HCEC 1CT (cell line): ENCODE measurements at regions not wholly inside any gene's neighbourhood (a gene's known extent, or its start where the extent isn't known, plus 50 kb on each side); places are given as distances from the start of the nearest gene placed in this dataset.
"Not testable (repeated sequence)": the region's sequence is repeated elsewhere in the genome, so short reads cannot be mapped to it uniquely, and the experiment has no call there.

Experiments
- DNase-seq: peaks from one replicate; pipeline ENCODE4 v3.0.0-alpha.2; 2017

DNA sequence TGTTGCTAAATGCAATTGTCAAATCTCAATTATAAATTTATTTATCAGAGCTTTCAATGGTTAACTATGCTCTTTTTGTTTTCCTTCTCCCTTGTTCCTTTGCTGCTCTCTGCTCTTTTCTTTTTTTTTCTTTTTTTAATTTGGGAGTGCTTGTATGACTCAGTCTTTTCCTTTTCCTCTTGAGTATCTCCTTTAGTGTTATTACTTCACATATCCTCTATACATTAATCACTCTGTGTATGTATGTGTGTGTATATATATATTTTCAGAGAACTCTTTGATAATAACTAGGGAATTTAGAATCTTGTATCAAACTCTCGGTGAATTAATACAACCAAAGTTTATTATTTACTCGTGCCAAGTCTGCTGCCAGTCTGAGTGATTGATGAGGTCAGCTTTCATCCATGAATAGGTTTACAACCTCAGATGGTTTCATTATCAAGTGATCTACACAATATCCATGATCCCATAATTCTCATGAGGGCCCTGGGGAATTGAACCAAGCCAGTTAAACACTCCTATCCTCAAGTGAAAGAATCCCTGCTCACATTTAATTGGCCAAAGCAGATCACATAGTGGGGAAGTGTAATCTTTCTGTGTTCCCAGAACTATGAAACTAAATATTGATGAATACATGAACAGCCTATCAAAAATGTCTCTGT, 743.4 kb upstream of the CNTN5 start:
- no peak for DNase-seq

DNA sequence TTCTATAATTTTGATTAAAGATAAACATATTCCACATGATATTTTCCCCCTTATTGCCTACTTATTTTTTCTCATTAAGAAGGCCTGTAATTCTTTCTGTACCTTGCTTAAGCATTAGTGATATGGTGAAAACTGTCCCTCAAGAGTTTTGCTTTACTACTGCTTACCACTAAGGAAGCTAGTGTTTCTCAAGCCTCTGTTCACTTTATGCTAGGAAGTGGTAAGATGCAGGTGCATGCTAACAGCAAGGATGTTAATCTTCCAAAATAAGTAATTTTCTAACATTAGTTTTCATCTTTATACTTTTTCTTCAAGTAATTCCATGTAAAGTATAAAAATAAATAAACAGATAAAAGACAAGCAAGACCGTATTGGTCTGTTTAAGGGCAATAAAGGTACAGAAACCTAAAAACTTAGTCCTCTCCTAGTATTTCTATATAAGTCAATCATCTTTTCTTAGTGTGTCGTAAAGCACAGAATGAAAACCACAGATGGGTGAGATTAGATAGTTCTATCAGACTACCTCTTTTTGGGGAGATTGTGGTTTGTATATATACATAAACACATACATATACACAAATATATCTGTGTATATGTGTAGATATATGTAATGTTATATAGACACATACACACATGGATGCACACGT, 731.0 kb upstream of the CNTN5 start:
- no peak for DNase-seq

DNA sequence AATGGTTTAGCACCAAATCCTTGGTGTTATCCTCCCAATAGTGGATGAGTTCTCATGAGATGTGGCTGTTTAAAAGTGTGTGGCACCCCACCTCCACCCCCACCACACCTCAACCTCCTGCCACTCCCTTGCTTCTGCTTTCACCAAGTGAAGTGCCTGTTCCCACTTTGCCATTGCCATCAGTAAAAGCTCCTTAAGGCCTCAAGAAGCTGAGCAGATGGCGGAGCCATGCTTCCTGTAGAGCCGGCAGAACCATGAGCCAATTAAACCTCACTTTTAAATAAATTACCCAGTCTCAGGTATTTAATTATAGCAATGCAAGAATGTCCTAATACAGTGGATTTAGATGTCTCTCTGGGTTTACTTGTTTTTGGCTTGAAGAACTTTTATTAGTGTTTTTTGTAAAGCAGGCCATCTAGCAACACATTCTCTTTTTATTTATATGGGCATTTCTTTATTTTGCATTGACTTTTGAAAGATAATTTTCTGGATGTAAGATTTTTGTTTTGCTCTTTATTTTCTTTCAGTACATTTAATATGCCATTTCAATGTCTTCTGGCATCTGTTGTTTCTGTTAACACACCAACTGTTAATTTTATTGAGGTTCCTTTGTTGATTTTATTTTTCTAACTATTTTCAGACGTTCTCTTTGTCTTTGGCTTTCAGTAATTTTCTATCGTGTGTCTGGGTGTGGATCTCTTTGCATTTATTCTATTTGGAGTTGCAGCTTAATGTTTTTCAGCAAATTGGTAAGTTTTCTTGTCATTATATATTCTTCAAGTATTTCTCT, 724.5 kb upstream of the CNTN5 start:
- DNase-seq, result no peak

DNA sequence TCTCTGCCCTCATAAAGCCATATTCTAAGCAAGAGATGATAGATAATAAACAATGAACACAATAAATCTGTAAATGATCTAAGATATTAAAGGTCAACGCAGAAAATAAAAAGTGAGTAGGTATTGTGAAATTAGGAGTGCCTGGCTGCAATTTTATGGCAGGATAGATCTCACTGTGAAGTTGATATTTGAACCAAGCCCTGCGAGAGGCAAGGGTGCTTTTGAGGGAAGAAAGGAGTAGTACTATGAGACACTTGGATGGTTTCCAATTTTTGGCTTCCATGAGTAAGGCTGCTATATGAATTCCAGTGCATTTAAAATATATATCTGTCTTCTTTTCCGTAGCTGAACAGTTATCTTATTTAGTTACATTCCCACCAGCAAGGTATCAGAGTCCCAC, 720.0 kb upstream of the CNTN5 start:
- DNase-seq, result no peak

DNA sequence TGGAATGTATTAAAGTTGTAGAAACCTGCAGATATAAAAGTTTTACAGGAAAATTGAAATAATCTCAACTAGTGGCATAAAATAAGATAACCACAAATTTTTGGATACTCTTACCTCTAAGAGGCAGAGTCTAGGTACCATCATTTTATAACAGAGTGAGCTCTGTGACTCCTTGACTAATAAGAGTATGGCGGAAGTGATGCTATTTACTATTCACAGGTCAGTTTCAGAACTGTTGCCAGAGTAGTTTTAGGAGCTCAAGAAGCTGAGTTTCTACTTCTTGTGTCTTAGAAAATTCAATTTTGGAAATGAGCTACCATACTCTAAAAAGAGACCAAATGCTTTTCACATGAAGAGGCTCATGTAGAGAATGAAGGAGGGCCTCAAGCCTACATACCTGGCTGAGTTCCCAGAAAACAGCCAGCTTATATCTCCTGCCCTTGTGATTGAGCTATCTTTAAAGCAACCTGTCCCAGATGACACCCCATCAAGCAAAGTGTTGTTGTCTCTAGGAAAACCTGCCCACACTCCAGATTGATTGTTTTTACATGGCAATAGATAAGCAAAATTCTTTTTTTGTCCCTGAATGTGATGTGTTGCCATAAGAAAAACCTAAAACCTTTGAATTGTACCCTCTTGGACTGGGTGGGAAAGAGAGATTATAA, 712.8 kb upstream of the CNTN5 start:
- DNase-seq, result no peak

DNA sequence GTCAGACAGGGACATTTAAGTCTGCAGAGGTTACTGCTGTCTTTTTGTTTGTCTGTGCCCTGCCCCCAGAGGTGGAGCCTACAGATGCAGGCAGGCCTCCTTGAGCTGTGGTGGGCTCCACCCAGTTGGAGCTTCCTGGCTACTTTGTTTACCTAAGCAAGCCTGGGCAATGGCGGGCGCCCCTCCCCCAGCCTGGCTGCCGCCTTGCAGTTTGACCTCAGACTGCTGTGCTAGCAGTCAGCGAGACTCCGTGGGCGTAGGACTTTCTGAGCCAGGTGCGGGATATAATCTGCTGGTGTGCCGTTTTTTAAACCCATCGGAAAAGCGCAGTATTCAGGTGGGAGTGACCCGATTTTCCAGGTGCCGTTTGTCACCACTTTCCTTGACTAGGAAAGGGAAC, 690.4 kb upstream of the CNTN5 start:
- DNase-seq, result not testable (repeated sequence)

DNA sequence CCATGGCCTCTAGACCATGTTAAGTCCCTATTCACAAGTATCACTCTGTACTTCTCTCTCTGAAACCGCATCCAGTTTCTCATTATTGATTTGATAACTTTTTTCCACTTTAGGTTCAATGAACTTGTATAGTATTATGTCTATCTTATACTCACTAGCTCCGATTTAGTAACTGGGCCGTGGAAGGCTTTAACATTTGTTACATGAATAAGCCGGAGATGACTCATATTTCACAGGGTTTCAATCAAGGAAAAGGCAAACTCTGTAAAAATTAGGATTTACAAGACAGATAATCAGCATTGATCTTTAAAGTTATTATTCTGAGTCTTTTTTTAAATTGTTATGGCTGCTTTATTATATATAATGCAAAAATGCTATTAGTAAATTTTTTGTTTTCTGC, 662.2 kb upstream of the CNTN5 start:
- no peak for DNase-seq

DNA sequence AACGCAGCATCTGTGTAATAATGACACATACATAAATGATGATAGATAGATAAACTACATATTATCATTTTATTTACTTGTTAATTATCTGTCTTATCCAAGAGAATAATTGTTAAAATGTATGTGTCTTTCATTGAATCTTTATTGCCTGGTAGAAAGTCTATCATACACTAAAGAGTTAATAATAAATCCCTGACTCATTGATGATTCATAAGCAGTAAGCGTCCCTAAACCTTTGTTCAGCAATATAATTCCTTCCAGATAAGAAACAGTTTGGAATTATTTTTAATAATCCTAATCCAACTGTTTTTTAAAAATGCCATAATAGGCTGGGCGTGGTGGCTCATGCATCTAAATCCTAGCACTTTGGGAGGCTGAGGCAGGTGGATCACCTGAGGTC, 655.6 kb upstream of the CNTN5 start:
- DNase-seq, result no peak

DNA sequence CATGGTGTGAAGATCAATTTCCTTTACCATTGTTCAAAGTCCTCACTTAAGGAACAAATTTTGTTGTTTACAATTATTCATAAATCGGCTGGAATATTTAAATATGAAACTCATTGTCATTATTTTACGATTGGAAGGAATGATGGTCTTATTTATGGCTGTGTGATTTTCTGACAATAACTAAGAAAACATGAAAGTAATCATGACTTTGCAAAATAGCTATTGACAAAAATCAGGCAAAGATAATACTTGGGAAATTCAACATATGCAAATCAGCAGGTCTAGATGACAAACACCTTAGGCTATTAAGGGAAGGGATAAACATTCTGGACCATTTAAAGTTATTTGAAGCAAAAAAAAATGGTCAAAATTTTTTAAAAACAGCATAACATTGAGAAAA, 654.8 kb upstream of the CNTN5 start:
- no peak for DNase-seq

DNA sequence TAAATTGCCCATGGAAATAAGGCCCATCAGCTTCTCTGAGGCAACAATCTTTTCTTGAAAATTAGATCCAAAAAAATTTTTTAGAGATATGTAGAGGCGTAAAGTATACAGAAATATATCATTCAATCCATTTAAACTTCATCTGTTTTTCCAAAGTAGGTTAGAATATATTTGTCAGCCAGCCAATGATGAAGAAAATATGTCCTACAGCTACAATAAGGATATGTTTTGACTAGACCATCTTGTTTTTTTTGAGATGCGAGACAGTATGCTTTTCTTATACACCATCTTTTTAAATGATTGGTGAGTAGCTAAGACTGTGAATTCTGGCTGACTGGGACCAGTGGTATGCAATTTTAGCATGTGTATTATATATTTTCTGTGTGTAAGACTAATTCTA, 630.4 kb upstream of the CNTN5 start:
- no peak for DNase-seq

DNA sequence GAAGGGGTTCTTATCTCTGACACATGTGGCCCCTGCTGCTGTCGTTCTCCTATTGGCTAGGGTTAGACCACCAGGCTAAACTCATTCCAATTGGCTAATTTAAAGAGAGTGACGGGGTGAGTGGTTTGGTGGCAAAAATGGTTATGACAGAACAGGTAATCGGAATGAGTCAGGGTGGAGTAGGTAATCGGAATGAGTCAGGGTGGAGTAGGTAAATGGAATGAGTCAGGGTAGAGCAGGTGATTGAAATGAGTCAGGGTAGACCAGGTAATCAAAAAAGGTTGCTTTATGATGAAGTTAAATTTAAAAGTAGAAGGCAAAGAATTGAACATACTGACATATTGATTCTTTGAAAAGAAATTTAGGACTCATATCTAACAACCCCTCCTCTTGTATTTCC, 626.2 kb upstream of the CNTN5 start:
- not testable (repeated sequence) for DNase-seq

DNA sequence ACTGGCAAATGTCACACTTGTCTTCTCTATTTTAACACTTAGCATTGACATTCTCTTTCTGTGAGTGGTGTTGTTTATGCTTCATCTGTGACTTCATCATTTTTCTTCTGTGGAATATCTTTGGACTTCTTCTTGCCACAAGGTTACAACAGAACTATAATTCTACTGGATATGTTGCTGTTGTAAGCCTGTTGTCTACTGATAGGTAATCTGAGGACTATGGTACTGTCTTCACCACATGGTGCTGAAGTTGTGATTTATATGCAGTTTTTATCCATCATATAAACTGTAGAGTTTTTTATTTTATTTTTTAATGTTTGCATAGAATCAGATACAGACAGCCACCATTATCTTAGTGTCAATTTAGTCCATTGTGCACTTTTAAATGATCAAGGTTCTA, 622.2 kb upstream of the CNTN5 start:
- no peak for DNase-seq

DNA sequence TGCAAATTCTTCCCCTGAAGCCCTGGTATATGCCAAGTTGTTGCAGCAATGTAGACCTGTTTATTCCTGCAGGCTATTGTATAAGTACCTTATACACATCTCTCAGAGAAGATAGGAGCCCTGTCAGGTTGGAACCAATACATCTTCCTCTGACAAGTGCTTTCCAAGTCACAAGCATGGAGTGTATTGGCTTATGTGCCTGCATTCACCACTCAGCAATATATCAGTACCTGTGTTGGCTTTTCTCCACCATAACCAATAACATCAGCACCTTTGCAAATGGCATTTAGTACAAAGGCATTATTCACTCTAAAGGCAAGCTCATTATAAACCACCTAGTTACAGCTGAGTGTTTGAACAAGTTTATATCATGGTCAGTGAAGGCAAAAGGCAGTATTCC, 611.7 kb upstream of the CNTN5 start:
- DNase-seq, result no peak

DNA sequence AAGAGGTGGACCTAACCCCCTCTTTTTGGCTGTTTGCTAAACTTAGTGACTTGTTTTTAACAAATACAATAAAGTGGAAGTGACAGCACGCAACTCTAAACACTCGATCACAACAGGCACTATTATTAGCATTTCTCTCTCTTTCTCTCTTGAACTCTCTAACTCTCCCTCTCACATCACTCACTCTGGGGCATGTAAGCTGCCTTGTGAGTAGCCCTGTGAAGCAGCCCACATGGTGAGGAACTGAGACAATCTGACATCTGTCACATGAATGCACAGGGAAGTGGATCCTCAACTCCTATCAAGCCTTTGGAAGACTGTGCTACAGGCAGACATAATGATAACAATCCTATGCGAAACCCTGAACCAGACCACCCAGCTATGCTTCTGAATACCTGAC, 609.0 kb upstream of the CNTN5 start:
- DNase-seq, result no peak

DNA sequence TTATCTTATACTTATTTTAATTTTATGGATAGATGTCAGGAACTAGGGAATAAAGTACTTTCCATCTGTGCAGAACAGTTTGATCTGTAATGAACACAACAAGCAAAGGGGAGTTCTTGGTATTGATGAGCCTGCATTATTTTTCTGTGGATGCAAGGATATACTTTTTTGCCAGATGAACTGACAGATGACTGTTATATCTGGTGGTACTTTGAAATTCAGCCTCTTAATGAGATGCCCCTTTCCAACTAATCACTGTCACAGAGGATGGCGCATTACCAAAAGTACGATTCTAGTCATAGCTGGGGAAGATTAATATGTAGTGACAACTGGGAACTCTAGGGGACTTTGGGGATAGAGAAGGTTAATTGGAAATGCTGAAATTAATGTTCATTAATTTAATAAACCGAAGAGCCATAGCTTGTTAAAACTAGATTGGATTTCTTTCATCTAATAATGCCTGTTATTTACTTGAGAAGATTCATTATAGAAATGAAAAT, 603.4 kb upstream of the CNTN5 start:
- DNase-seq, result no peak

DNA sequence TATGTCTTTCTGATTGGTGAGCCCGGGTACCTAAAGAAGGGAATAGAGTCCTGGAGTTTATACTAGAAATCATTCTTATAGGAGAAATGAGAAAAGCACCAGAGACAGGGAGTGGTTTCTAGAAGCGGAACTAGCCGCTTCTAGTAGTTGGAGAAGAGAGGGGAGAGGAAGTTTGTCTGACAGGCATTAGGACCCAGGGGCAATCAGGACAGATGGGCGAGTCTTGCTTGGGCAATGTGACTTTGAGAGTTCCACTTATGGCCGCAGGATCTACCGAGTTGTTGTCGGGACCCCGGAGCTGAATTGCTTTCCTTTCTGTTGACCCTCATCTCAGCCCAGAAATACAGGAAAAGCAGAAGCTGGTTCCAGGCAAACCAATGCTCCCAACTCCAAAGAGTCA, 596.8 kb upstream of the CNTN5 start:
- no peak for DNase-seq

DNA sequence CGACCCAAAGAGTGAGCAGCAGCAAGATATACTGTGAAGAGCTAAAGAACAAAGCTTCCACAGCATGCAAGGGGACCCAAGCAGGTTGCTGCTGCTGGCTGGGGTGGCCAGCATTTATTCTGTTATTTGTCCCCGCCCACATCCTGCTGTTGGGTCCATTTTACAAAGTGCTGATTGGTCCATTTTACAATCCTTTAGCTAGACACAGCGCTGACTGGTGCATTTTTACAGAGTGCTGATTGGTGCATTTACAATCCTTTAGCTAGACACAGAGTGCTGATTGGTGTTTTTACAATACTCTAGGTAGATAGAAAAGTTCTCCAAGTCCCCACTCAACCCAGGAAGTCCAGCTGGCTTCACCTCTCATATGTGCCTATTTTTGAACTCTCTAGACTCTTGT, 596.0 kb upstream of the CNTN5 start:
- not testable (repeated sequence) for DNase-seq

DNA sequence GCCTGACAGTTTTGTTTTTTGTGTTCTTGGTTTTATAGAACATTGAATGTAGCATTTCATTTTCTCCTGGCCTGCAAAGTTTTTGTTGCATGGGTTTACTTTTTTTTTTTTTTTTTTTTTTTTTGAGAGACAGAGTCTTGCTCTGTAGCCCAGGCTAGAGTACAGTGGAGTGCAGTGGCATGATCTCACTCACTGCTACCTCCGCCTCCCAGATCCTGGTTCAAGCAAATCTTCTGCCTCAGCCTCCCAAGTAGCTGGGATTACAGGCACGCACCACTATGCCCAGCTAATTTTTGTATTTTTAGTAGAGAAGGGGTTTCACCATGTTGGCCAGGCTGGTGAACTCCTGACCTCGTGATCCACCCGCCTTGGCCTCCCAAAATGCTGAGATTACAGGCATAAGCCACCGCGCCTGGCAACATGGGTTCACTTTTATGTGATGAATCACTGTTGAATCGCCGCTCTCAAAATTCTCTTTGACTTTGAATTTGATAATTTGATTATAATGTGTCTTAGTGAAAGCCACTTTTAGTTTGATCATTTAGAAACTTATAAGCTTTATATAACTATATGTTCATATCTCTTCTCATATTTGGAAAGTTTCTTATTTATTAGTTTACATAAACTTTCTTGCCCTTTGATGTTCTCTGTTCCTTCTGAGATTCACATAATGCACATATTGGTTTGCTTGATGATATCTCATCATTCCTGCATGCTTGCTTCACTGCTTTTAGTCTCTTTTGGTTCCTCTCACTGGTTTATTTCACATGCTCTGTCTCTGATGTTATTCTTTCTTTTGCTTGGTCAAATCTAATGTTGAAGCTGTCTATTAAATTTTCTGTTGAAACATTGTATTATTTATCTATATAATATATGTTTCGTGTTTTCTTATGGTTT, 589.0 kb upstream of the CNTN5 start:
- no peak for DNase-seq

DNA sequence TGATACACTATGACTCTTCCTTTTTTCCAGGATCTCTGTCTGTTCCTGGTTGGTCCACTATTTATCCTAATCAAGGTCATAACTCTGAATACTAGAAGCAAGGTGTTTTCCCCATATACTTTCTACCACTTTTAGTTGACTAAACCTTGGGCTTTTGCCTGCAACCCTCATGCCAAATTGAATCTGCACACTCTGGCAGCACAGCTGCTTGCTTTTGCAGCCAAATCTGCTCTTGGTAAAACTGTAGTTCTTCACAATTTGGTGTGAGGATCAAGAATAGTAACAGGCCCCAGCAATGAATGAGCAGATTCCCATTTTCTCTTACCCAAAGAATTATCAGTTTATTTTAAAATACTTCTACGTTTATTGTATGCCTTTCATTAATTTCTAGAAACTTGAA, 586.5 kb upstream of the CNTN5 start:
- no peak for DNase-seq

DNA sequence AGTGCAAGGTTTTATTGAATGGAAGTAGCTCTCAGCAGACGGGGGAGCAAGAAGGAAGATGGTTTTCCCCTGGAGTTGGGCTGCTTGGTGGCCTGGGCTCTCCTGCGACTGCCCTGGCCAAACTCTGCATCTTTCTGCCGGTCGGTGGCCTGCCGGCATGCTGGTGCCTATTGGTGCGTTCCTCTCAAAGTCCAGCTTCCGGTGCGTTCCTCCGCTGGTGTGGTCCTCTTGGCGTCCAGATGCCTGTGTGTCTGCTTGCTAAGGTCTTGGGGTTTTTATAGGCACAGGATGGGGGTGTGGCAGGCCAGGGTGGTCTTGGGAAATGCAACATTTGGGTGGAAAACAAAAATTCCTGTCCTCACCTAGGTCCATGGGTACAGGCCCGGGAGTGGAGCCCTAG, 567.4 kb upstream of the CNTN5 start:
- DNase-seq, result no peak

DNA sequence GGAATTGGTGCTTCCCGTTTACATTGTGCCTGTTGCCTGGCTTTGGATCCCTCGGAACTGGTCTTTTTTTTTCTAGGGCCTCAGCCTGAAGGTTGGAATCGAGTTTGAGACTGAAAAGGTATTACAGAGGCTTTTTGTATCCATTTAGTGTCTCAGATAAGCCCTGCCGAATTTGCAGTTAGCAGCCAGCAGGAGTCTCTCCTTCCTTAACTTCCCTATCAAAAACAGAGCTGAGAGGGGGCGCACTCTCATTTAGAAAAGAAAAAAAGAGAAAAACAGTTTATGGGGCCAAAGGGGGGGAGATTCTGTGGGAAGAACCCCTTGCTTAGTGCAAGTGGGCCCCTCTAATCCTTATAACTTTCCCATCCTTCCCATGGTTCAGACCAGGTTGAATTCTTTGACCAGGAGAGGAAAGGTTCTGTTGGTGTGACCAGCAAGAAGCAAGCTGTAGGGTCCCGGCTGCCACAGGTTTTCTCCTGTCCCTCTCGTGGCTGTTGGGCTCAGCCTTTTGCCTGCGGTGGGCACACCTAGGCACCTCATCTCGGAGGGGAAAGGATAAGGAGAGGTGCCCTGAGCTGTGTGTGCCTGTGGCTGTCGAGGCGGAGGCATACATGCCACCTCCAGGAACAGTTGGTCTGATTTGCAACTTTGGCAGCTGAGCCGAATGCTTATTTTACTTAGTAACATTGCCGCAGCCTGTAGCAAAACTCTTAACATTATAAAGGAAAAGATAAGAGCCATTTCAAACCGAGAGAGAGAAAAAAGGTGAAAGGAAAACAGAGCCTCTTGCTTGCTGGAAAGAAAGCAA, 565.0 kb upstream of the CNTN5 start:
- no peak for DNase-seq

DNA sequence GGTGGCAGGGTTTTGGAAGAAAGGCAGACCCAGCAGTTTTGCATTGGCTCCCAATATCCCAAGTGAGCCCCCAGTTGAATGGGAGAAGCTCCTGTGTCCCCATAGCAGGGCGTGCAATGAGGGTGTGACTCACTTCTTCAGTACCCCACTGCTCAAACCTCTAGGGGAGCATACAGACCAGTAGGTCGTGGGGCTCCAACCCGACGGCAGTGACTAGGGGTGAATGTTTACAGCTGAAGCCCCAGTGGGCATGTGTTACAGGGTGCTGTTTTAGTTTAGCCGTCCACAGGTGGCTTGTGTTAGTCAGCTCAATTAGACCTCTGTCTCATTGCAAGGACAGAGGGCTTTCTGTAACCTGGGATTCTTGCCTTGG, 564.5 kb upstream of the CNTN5 start:
- no peak for DNase-seq
